ENCODE measurements at regions not wholly inside any gene's neighbourhood (a gene's known extent, or its start where the extent isn't known, plus 50 kb on each side); places are given as distances from the start of the nearest gene placed in this dataset.

- Histone ChIP-seq H3K79me2 (ENCODE audit: control insufficient read depth, insufficient read depth, low read length) (no peaks in the 10 kb centered on the region), H3K4me3 (replicated peaks in 1 of 4; ENCODE audit: control extremely low read depth in 1 of 4, insufficient read depth in 1 of 4, low read depth in 3 of 4, low read length in 4 of 4) (no peak overlapping the region), H3K27ac (ENCODE audit: insufficient read depth, low read length) (no peak overlapping the region), H2AFZ (ENCODE audit: low read length) (no peak overlapping the region), H3K4me1 (ENCODE audit: control insufficient read depth, extremely low read depth, insufficient read depth, low read length) (no peaks in the 10 kb centered on the region), H3K9me3 (ENCODE audit: control insufficient read depth, insufficient read depth, low read depth, low read length) (no peaks in the 10 kb centered on the region), H3K36me3 (ENCODE audit: control insufficient read depth, insufficient read depth, low read length) (no peaks in the 10 kb centered on the region), H3K9ac (ENCODE audit: insufficient read depth, low read length) (no peak overlapping the region), H4K20me1 (ENCODE audit: control insufficient read depth, extremely low read depth, insufficient read depth, low read length) (no peaks in the 10 kb centered on the region), H3K27me3 (ENCODE audit: control insufficient read depth, insufficient read depth, low read length) (no peaks in the 10 kb centered on the region), H3K4me2 (ENCODE audit: extremely low read depth, insufficient read depth, low read length) (no peak overlapping the region)
- TF ChIP-seq CTCF (conservative IDR thresholded peaks at IDR 0.05 in 1 of 2, IDR thresholded peaks at IDR 0.05 in 1 of 2; ENCODE audit: low read depth in 1 of 2, low read length in 2 of 2) (no peak), EZH2 (IDR thresholded peaks at IDR 0.05; ENCODE audit: low read length, missing control alignments) (no peak)
- no peak for DNase-seq (ENCODE audit: low read depth in 2 of 2)
These were observed 175.3 kb upstream of the CLEC14A start for GRCh38 chr14:38431156-38431555.

GRCh38 chr14:38430522-38430921 lies 174.6 kb upstream of the CLEC14A start:
- no peak for TF ChIP-seq EZH2 (IDR thresholded peaks at IDR 0.05; ENCODE audit: low read length, missing control alignments)
- TF ChIP-seq CTCF (conservative IDR thresholded peaks at IDR 0.05 in 1 of 2, IDR thresholded peaks at IDR 0.05 in 1 of 2; ENCODE audit: low read depth in 1 of 2, low read length in 2 of 2), result no peak

GRCh38 chr14:38425324-38425976 lies 169.6 kb upstream of the CLEC14A start:
- H4K20me1 ChIP-seq (ENCODE audit: control insufficient read depth, extremely low read depth, insufficient read depth, low read length), result no peaks in the 10 kb centered on the region
- no peak for TF ChIP-seq CTCF (conservative IDR thresholded peaks at IDR 0.05 in 1 of 2, IDR thresholded peaks at IDR 0.05 in 1 of 2; ENCODE audit: low read depth in 1 of 2, low read length in 2 of 2)
- no peak for TF ChIP-seq EZH2 (IDR thresholded peaks at IDR 0.05; ENCODE audit: low read length, missing control alignments)
- H3K9me3 ChIP-seq (ENCODE audit: control insufficient read depth, insufficient read depth, low read depth, low read length), result no peaks in the 10 kb centered on the region
- no peaks in the 10 kb centered on the region for H3K36me3 ChIP-seq (ENCODE audit: control insufficient read depth, insufficient read depth, low read length)
- H3K4me2 ChIP-seq (ENCODE audit: extremely low read depth, insufficient read depth, low read length), result no peak overlapping the region
- H3K79me2 ChIP-seq (ENCODE audit: control insufficient read depth, insufficient read depth, low read length), result no peaks in the 10 kb centered on the region
- no peak overlapping the region for H3K9ac ChIP-seq (ENCODE audit: insufficient read depth, low read length)
- H3K27ac ChIP-seq (ENCODE audit: insufficient read depth, low read length), result no peak overlapping the region
- H3K4me1 ChIP-seq (ENCODE audit: control insufficient read depth, extremely low read depth, insufficient read depth, low read length), result no peaks in the 10 kb centered on the region
- H3K4me3 ChIP-seq (replicated peaks in 1 of 4; ENCODE audit: control extremely low read depth in 1 of 4, insufficient read depth in 1 of 4, low read depth in 3 of 4, low read length in 4 of 4), result no peak overlapping the region
- no peaks in the 10 kb centered on the region for H3K27me3 ChIP-seq (ENCODE audit: control insufficient read depth, insufficient read depth, low read length)
- no peak overlapping the region for H2AFZ ChIP-seq (ENCODE audit: low read length)
- no peak for DNase-seq (ENCODE audit: low read depth in 2 of 2)

More at GRCh38 chr14:38430522-38430921, 174.6 kb upstream of the CLEC14A start:
- Histone ChIP-seq H4K20me1 (ENCODE audit: control insufficient read depth, extremely low read depth, insufficient read depth, low read length) (no peaks in the 10 kb centered on the region), H3K36me3 (ENCODE audit: control insufficient read depth, insufficient read depth, low read length) (no peaks in the 10 kb centered on the region), H3K4me1 (ENCODE audit: control insufficient read depth, extremely low read depth, insufficient read depth, low read length) (no peaks in the 10 kb centered on the region), H3K4me3 (replicated peaks in 1 of 4; ENCODE audit: control extremely low read depth in 1 of 4, insufficient read depth in 1 of 4, low read depth in 3 of 4, low read length in 4 of 4) (no peak overlapping the region), H3K79me2 (ENCODE audit: control insufficient read depth, insufficient read depth, low read length) (no peaks in the 10 kb centered on the region), H3K27ac (ENCODE audit: insufficient read depth, low read length) (no peak overlapping the region), H3K4me2 (ENCODE audit: extremely low read depth, insufficient read depth, low read length) (no peak overlapping the region), H2AFZ (ENCODE audit: low read length) (no peak overlapping the region), H3K9me3 (ENCODE audit: control insufficient read depth, insufficient read depth, low read depth, low read length) (no peaks in the 10 kb centered on the region), H3K27me3 (ENCODE audit: control insufficient read depth, insufficient read depth, low read length) (no peaks in the 10 kb centered on the region), H3K9ac (ENCODE audit: insufficient read depth, low read length) (no peak overlapping the region)
- no peak for DNase-seq (ENCODE audit: low read depth in 2 of 2)

All from fibroblast of lung (primary cell).